H1 (cell line): ENCODE measurements at regions not wholly inside any gene's neighbourhood (a gene's known extent, or its start where the extent isn't known, plus 50 kb on each side); places are given as distances from the start of the nearest gene placed in this dataset.

Experiments used
- EGR1 ChIP-seq: IDR thresholded peaks from 2 replicates; pipeline ENCODE4 v1.6.1; 2011; ENCODE audit warnings: low read depth, low read length, borderline replicate concordance
- EZH2 ChIP-seq: fragments of 200-600 bp; sonication (generic); IDR thresholded peaks from 2 replicates; pipeline ENCODE4 v1.7.1; 2012; ENCODE audit warnings: low read depth, mild to moderate bottlenecking, moderate library complexity, low read length, inconsistent platforms; ENCODE audit not compliant: severe bottlenecking
- NANOG ChIP-seq: IDR thresholded peaks from 2 replicates; pipeline ENCODE4 v1.6.1; 2011; ENCODE audit warnings: low read length, low read depth, mild to moderate bottlenecking, inconsistent platforms; ENCODE audit not compliant: insufficient read depth, poor library complexity, severe bottlenecking
- PHF8 ChIP-seq: fragments of 200-600 bp; sonication (generic); conservative IDR thresholded peaks from 2 replicates; pipeline ENCODE4 v1.7.1; 2012; ENCODE audit warnings: low read depth, mild to moderate bottlenecking, inconsistent platforms, low read length, moderate library complexity
- SP2 ChIP-seq: IDR thresholded peaks from 2 replicates; pipeline ENCODE4 v1.6.1; 2012; ENCODE audit warnings: mild to moderate bottlenecking, low read length, inconsistent platforms
- TEAD4 ChIP-seq: IDR thresholded peaks from 2 replicates; pipeline ENCODE4 v1.6.1; 2012; ENCODE audit warnings: low read depth, low read length, inconsistent platforms, mixed read lengths

DNA sequence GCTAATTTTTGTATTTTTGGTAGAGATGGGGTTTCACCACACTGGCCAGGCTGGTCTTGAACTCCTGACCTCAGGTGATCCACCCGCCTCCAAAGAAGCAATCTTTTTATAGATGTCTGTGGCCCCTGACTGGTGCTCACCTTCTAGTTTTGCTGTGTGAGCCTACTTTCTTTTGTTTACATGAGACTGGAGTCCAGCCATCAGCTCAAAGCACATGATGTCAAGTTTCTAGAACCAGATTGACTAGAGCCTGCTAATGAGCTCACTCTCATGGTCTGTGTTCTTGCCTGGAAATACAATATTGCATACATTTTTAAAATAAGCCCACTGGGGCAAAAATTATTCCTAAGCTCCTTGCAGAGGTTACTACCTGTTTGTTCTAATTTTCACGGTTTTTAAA is 102.9 kb upstream of the PIK3R1 start (continued):
- no peak for TF ChIP-seq NANOG
- no peak for TF ChIP-seq EZH2
- no peak for TF ChIP-seq EGR1
- no peak for TF ChIP-seq TEAD4
- no peak for TF ChIP-seq SP2
- no peak for TF ChIP-seq PHF8
- TF ChIP-seq, all 59 proteins: peak for 0
